ENCODE measurements at regions not wholly inside any gene's neighbourhood (a gene's known extent, or its start where the extent isn't known, plus 50 kb on each side); places are given as distances from the start of the nearest gene placed in this dataset.
"Not testable (repeated sequence)": the region's sequence is repeated elsewhere in the genome, so short reads cannot be mapped to it uniquely, and the experiment has no call there.

DNA sequence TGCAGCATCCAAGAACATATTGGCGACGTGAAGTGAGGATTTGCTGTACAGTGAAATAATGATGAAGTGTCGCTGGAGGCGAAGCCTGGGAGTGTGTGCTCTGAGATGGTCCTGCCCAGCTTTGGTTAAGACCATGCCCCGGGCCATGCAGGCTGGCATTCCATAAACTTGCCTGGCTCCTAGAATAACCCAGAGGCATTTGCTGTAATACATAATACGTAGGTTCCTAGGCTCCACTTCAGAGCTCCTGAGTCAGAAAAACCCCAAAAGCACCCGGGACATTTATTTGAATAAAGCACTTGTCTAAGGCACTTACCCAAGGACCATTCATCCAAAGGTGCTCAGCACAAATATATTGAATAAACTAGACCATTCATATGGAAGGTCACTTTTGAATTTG is 279.3 kb downstream of the ABCC12 start:
- Mint-ChIP-seq H3K9me3 (ENCODE audit: unreplicated experiment) (peaks cover 2% of the 10 kb centered on the region), H3K4me3 (ENCODE audit: unreplicated experiment) (no peak overlapping the region), H3K36me3 (ENCODE audit: unreplicated experiment) (no peaks in the 10 kb centered on the region), H3K27me3 (ENCODE audit: unreplicated experiment) (peaks cover 3% of the 10 kb centered on the region), H3K4me1 (ENCODE audit: low read depth, unreplicated experiment) (no peaks in the 10 kb centered on the region), H3K27ac (ENCODE audit: unreplicated experiment) (no peak overlapping the region)
- TF ChIP-seq, protein P1, sequence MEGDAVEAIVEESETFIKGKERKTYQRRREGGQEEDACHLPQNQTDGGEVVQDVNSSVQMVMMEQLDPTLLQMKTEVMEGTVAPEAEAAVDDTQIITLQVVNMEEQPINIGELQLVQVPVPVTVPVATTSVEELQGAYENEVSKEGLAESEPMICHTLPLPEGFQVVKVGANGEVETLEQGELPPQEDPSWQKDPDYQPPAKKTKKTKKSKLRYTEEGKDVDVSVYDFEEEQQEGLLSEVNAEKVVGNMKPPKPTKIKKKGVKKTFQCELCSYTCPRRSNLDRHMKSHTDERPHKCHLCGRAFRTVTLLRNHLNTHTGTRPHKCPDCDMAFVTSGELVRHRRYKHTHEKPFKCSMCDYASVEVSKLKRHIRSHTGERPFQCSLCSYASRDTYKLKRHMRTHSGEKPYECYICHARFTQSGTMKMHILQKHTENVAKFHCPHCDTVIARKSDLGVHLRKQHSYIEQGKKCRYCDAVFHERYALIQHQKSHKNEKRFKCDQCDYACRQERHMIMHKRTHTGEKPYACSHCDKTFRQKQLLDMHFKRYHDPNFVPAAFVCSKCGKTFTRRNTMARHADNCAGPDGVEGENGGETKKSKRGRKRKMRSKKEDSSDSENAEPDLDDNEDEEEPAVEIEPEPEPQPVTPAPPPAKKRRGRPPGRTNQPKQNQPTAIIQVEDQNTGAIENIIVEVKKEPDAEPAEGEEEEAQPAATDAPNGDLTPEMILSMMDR (IDR thresholded peaks at IDR 0.05; ENCODE audit: partially characterized antibody, unreplicated experiment) = no peak
- DNase-seq = no peak

DNA sequence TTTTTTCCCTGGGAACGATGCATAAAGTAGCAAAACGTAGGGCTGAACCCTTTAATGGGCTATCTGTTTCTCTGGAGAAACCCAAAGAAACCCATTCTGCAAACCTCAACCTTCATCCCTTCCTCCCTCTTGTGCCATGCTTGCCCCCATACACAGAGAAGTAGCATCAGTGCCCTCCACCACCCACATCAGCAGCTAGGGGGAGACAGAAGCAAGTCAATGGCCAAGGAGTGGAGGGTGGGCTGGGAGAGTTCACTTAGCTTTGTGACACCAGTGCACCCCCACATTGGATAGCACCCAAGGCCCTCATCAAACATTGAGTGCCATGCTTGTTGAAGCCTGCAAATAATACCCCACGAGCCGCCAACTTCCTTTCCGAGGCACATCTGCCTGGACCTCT is 282.4 kb downstream of the ABCC12 start:
- H3K27me3 Mint-ChIP-seq (ENCODE audit: unreplicated experiment) = peaks cover 4% of the 10 kb centered on the region
- H3K9me3 Mint-ChIP-seq (ENCODE audit: unreplicated experiment) = peaks cover 2% of the 10 kb centered on the region
- no peaks in the 10 kb centered on the region for H3K36me3 Mint-ChIP-seq (ENCODE audit: unreplicated experiment)
- no peak for DNase-seq
- H3K4me1 Mint-ChIP-seq (ENCODE audit: low read depth, unreplicated experiment) = no peaks in the 10 kb centered on the region
- H3K27ac Mint-ChIP-seq (ENCODE audit: unreplicated experiment) = no peak overlapping the region
- TF ChIP-seq, protein P1 (IDR thresholded peaks at IDR 0.05; ENCODE audit: partially characterized antibody, unreplicated experiment) = no peak
- no peak overlapping the region for H3K4me3 Mint-ChIP-seq (ENCODE audit: unreplicated experiment)

DNA sequence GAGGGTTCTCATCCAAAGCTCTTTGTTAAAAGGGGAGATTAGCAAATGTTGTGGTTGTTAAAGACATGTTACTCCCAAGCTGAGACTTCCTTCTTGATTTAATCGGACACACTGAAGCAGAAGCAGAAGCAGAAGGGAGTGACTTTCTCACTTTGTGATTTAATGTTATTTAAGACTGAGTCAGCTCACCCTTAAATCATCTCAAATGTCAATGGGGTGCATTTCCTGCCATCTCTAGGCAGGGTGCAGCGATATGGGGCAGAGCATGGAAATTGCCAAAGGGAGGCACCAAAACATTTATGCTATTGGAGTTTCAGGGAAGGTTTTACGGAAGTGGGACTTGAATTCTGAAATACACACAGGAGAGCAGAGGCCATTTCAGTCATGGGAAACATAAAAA is 283.6 kb downstream of the ABCC12 start:
- H3K36me3 Mint-ChIP-seq (ENCODE audit: unreplicated experiment) = no peaks in the 10 kb centered on the region
- peaks cover 4% of the 10 kb centered on the region for H3K27me3 Mint-ChIP-seq (ENCODE audit: unreplicated experiment)
- TF ChIP-seq, protein P1 (IDR thresholded peaks at IDR 0.05; ENCODE audit: partially characterized antibody, unreplicated experiment) = no peak
- H3K4me3 Mint-ChIP-seq (ENCODE audit: unreplicated experiment) = no peak overlapping the region
- H3K4me1 Mint-ChIP-seq (ENCODE audit: low read depth, unreplicated experiment) = no peaks in the 10 kb centered on the region
- peaks cover 2% of the 10 kb centered on the region for H3K9me3 Mint-ChIP-seq (ENCODE audit: unreplicated experiment)
- DNase-seq = no peak
- H3K27ac Mint-ChIP-seq (ENCODE audit: unreplicated experiment) = no peak overlapping the region

DNA sequence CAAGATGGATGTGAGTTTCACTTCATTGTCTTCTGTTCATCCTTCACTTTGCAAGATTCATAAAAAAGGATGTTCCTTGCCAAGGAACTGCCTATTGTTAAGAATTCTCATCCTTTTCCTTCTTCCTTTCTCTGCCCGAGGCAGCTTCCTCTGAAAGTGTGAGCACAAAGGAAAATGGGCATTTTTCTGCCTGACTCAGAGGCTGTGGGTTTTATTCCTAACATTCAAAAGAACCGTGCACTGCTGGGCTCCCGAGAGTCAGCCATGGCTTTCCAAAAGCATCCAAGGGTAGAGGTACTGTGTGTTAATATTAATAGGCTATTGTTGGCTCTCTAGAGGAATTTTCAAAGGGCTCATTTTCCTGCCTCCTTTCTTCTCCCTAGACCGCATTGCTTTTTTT is 289.4 kb downstream of the ABCC12 start:
- no peaks in the 10 kb centered on the region for H3K9me3 Mint-ChIP-seq (ENCODE audit: unreplicated experiment)
- DNase-seq = no peak
- H3K27ac Mint-ChIP-seq (ENCODE audit: unreplicated experiment) = no peak overlapping the region
- no peaks in the 10 kb centered on the region for H3K4me1 Mint-ChIP-seq (ENCODE audit: low read depth, unreplicated experiment)
- H3K4me3 Mint-ChIP-seq (ENCODE audit: unreplicated experiment) = no peak overlapping the region
- H3K36me3 Mint-ChIP-seq (ENCODE audit: unreplicated experiment) = no peaks in the 10 kb centered on the region
- TF ChIP-seq, protein P1 (IDR thresholded peaks at IDR 0.05; ENCODE audit: partially characterized antibody, unreplicated experiment) = no peak
- peaks cover 7% of the 10 kb centered on the region for H3K27me3 Mint-ChIP-seq (ENCODE audit: unreplicated experiment)

DNA sequence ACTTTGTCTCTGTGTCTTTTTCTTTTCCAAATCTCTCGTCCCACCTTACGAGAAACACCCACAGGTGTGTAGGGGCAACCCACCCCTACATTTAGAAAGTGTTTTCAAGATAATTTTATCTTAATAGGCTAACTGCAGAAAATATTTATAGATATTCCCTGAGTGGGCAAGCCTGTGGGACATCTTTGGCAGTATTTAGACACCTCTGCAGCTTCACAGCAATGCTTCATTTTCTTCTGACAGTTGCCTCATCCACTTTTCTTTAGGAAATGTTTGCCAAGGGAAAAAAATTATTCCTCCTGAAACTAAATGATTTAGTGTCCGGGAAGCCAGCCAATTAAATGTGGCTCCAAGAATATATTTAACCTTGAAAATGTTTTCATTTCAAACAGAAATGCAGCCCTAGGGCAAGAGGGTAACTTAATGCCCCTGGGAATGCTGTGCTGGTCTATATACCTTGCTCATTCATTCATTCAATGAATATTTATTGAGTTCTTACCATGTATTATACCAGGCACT is 290.4 kb downstream of the ABCC12 start:
- Mint-ChIP-seq H3K9me3 (ENCODE audit: unreplicated experiment) (no peaks in the 10 kb centered on the region), H3K27ac (ENCODE audit: unreplicated experiment) (no peak overlapping the region), H3K36me3 (ENCODE audit: unreplicated experiment) (no peaks in the 10 kb centered on the region), H3K4me3 (ENCODE audit: unreplicated experiment) (no peak overlapping the region), H3K27me3 (ENCODE audit: unreplicated experiment) (peaks cover 6% of the 10 kb centered on the region), H3K4me1 (ENCODE audit: low read depth, unreplicated experiment) (no peaks in the 10 kb centered on the region)
- no peak for DNase-seq
- TF ChIP-seq, protein P1 (IDR thresholded peaks at IDR 0.05; ENCODE audit: partially characterized antibody, unreplicated experiment) = no peak

DNA sequence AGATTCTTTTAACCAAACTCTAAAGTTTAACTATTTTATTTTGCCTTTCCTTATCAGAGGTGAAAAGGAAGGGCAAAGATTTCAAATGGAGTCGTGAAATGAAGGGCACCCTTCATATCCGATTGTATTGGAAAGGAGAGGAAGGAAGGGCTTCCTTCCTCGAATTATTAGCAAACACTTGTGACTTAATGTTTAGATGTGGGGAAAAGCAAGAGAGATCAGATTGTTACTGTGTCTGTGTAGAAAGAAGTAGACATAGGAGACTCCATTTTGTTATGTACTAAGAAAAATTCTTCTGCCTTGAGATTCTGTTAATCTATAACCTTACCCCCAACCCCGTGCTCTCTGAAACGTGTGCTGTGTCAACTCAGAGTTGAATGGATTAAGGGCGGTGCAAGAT is 291.5 kb downstream of the ABCC12 start:
- H3K4me1 Mint-ChIP-seq (ENCODE audit: low read depth, unreplicated experiment); H3K9me3 Mint-ChIP-seq (ENCODE audit: unreplicated experiment); H3K4me3 Mint-ChIP-seq (ENCODE audit: unreplicated experiment); H3K36me3 Mint-ChIP-seq (ENCODE audit: unreplicated experiment); H3K27me3 Mint-ChIP-seq (ENCODE audit: unreplicated experiment); DNase-seq; H3K27ac Mint-ChIP-seq (ENCODE audit: unreplicated experiment): not testable (repeated sequence)

Measured in glutamatergic neuron (in vitro differentiated cells).